NOMO-1 (cell line): ENCODE measurements at regions not wholly inside any gene's neighbourhood (a gene's known extent, or its start where the extent isn't known, plus 50 kb on each side); places are given as distances from the start of the nearest gene placed in this dataset.
"Not testable (repeated sequence)": the region's sequence is repeated elsewhere in the genome, so short reads cannot be mapped to it uniquely, and the experiment has no call there.

ENCODE experiments used
- DNase-seq, 2 experiments: peaks; one replicate each; lab custom pipeline; 2025; ENCODE audit not compliant: unreplicated experiment in 2 of 2; lab: John Stamatoyannopoulos, UW

GRCh38 chr1:177891809-177892208, 78.0 kb downstream of the SEC16B start:
- no peak for DNase-seq

GRCh38 chr1:177890479-177890878, 79.4 kb downstream of the SEC16B start:
- DNase-seq = no peak

- DNase-seq = no peak
Observed at GRCh38 chr1:177884479-177885021, 85.3 kb downstream of the SEC16B start.

GRCh38 chr1:177883581-177883980, 86.3 kb downstream of the SEC16B start:
- DNase-seq = no peak

- DNase-seq = no peak
Observed at GRCh38 chr1:177880339-177880891, 89.4 kb downstream of the SEC16B start.

- no peak for DNase-seq
Observed at GRCh38 chr1:177877086-177877485, 92.8 kb downstream of the SEC16B start.

GRCh38 chr1:177873238-177873637, 96.6 kb downstream of the SEC16B start:
- DNase-seq = no peak

GRCh38 chr1:177872308-177872900, 97.5 kb downstream of the SEC16B start:
- no peak for DNase-seq

GRCh38 chr1:177871613-177872307, 98.1 kb downstream of the SEC16B start:
- no peak for DNase-seq

GRCh38 chr1:177869586-177869985, 100.3 kb downstream of the SEC16B start:
- no peak for DNase-seq

GRCh38 chr1:177869011-177869410, 100.8 kb downstream of the SEC16B start:
- DNase-seq = not testable (repeated sequence)

GRCh38 chr1:177865807-177866206, 104.1 kb downstream of the SEC16B start:
- no peak for DNase-seq

GRCh38 chr1:177864538-177865305, 105.1 kb downstream of the SEC16B start:
- DNase-seq = no peak

GRCh38 chr1:177863796-177864195, 106.1 kb downstream of the SEC16B start:
- no peak for DNase-seq

- no peak for DNase-seq
Observed at GRCh38 chr1:177862916-177863315, 106.9 kb downstream of the SEC16B start.

GRCh38 chr1:177859572-177859971, 110.3 kb downstream of the SEC16B start:
- DNase-seq = no peak

- no peak for DNase-seq
Observed at GRCh38 chr1:177858332-177858821, 111.5 kb downstream of the SEC16B start.

- DNase-seq = no peak
Observed at GRCh38 chr1:177857285-177857684, 112.6 kb downstream of the SEC16B start.

GRCh38 chr1:177854951-177855350, 114.9 kb downstream of the SEC16B start:
- no peak for DNase-seq

- no peak for DNase-seq
Observed at GRCh38 chr1:177849579-177850290, 120.1 kb downstream of the SEC16B start.
